ENCODE measurements at regions not wholly inside any gene's neighbourhood (a gene's known extent, or its start where the extent isn't known, plus 50 kb on each side); places are given as distances from the start of the nearest gene placed in this dataset.

DNA sequence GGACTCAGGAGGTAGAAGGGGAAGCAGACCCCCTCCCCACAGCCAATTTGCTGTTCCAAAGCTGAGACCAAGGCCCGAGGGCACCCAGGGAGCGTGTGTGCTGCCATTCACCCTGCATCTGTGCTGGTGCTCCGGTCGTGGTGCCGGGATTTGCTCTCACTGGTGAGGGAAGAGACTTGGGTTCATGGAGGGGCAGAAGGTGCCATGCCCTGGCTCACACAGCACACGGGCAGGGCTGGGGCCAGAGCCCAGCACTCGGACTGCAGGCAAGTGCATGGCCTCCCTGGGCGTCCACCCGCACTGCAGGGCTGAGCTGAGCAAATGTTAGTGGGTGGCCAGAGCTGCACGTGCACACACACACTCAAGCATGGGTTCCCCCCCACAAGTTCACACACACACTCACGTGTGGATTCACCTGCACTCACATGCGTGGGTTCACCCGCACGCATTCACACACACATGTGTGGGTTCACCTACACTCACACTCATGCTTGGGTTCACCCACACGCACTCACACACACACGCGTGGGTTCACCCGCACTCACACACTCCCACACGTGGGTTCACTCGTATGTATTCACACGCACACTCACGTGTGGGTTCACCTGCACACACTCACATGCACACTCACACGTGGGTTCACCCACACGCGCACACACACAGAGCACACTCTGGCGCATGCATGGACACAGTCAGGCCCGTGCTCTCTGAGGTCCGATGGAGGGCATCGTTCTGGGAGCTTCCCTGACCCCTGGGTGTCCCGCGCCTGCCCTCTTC is 57.0 kb upstream of the CBFA2T3 start:
- no peak for TF ChIP-seq POLR2A (IDR thresholded peaks at IDR 0.05; ENCODE audit: low read length)
- TF ChIP-seq GATA1 (IDR thresholded peaks at IDR 0.05; ENCODE audit: low read depth, low read length) = no peak
